IMR-90 (cell line): ENCODE measurements at regions not wholly inside any gene's neighbourhood (a gene's known extent, or its start where the extent isn't known, plus 50 kb on each side); places are given as distances from the start of the nearest gene placed in this dataset.

Experiments used
- ATAC-seq: fragments of 200-7000 bp; cut with Tn5 transposase; 2 replicates; pipeline ENCODE4 v1.9.1; 2020; ENCODE audit warnings: low read depth, mild to moderate bottlenecking, moderate library complexity
- BruUV-seq: library from RNA; stranded (reverse); fragments of 400-500 nt; replicated peaks from 2 replicates; lab custom pipeline; 2021; lab: Mats Ljungman, UMichigan
- CTCF ChIA-PET: fragments of 300-600 bp; formaldehyde crosslinking; extraction: SDS; loops from one replicate; lab custom pipeline; 2021; ENCODE audit warnings: antibody characterized with exemption; lab: Yijun Ruan, JAX
- POLR2A ChIA-PET: fragments of 300-600 bp; sonication (Branson Sonifier 250); formaldehyde crosslinking; loops from one replicate; lab custom pipeline; 2022; ENCODE audit warnings: antibody characterized with exemption; ENCODE audit not compliant: unreplicated experiment; lab: Charles Lee
- DNase-seq: peaks from one replicate; pipeline ENCODE4 v3.0.0; 2013
- H2AFZ ChIP-seq: replicated peaks from 2 replicates; pipeline ENCODE3; 2013; ENCODE audit warnings: low read length, mild to moderate bottlenecking; ENCODE audit not compliant: poor library complexity
- H2AK5ac ChIP-seq: 2 replicates; pipeline ENCODE4 v1.6.1; 2013; ENCODE audit warnings: low read depth, low read length, inconsistent platforms
- H2AK9ac ChIP-seq: replicated peaks from 2 replicates; pipeline ENCODE3; 2013; ENCODE audit warnings: mild to moderate bottlenecking, low read depth, low read length, moderate library complexity; ENCODE audit not compliant: poor library complexity
- H2BK120ac ChIP-seq: 2 replicates; pipeline ENCODE4 v1.6.1; 2013; ENCODE audit warnings: low read depth, low read length, inconsistent platforms
- H2BK15ac ChIP-seq: 3 replicates; pipeline ENCODE4 v1.6.1; 2013; ENCODE audit warnings: low read depth, low read length, inconsistent platforms
- H2BK20ac ChIP-seq: 2 replicates; pipeline ENCODE4 v1.6.1; 2013; ENCODE audit warnings: low read depth, mild to moderate bottlenecking, inconsistent platforms, low read length, moderate library complexity
- H2BK5ac ChIP-seq: 2 replicates; pipeline ENCODE4 v1.6.1; 2013; ENCODE audit warnings: mild to moderate bottlenecking, low read depth, low read length, inconsistent platforms; ENCODE audit not compliant: poor library complexity, severe bottlenecking
- H3K14ac ChIP-seq: replicated peaks from 2 replicates; pipeline ENCODE4 v1.6.1; 2013; ENCODE audit warnings: low read depth, low read length, inconsistent platforms
- H3K18ac ChIP-seq: 2 replicates; pipeline ENCODE4 v1.6.1; 2013; ENCODE audit warnings: low read depth, low read length, control low read depth
- H3K23ac ChIP-seq: 2 replicates; pipeline ENCODE4 v1.6.1; 2013; ENCODE audit warnings: low read depth, low read length, inconsistent platforms
- H3K27ac ChIP-seq: 2 replicates; pipeline ENCODE4 v1.5.1; 2013; ENCODE audit warnings: mild to moderate bottlenecking, control low read depth, low read length; ENCODE audit not compliant: insufficient read depth
- H3K27me3 ChIP-seq: 2 replicates; pipeline ENCODE4 v1.6.1; 2013; ENCODE audit warnings: low read length; ENCODE audit not compliant: control insufficient read depth, insufficient read depth
- H3K36me3 ChIP-seq: 2 replicates; pipeline ENCODE4 v1.6.1; 2013; ENCODE audit warnings: low read length, mixed read lengths; ENCODE audit not compliant: control insufficient read depth, insufficient read depth
- H3K4ac ChIP-seq: 2 replicates; pipeline ENCODE4 v1.6.1; 2013; ENCODE audit warnings: low read depth, low read length, inconsistent platforms
- H3K4me1 ChIP-seq: 2 replicates; pipeline ENCODE4 v1.6.1; 2013; ENCODE audit warnings: low read length, mixed read lengths; ENCODE audit not compliant: control insufficient read depth, insufficient read depth
- H3K4me2 ChIP-seq: 2 replicates; pipeline ENCODE4 v1.6.1; 2013; ENCODE audit warnings: low read depth, mild to moderate bottlenecking, control low read depth, low read length, moderate library complexity
- H3K4me3 ChIP-seq: 2 replicates; pipeline ENCODE4 v1.5.1; 2013; ENCODE audit warnings: low read depth, mild to moderate bottlenecking, control low read depth, low read length, moderate library complexity; ENCODE audit not compliant: insufficient read depth
- H3K56ac ChIP-seq: 2 replicates; pipeline ENCODE4 v1.6.1; 2013; ENCODE audit warnings: low read length, inconsistent platforms; ENCODE audit not compliant: insufficient read depth; ENCODE audit errors: extremely low read depth
- H3K79me1 ChIP-seq, 2 experiments: 2 replicates each; pipeline ENCODE4 v1.6.1; 2013; ENCODE audit warnings: low read length in 2 of 2, inconsistent platforms in 1 of 2, low read depth in 1 of 2
- H3K9ac ChIP-seq: 2 replicates; pipeline ENCODE4 v1.6.1; 2013; ENCODE audit warnings: low read depth, low read length, control low read depth
- H3K9me1 ChIP-seq: 2 replicates; pipeline ENCODE4 v1.6.1; 2013; ENCODE audit warnings: low read length, inconsistent platforms; ENCODE audit not compliant: insufficient read depth
- H3K9me3 ChIP-seq: 2 replicates; pipeline ENCODE4 v1.6.1; 2013; ENCODE audit warnings: low read length; ENCODE audit not compliant: control insufficient read depth, insufficient read depth
- H4K20me1 ChIP-seq: 2 replicates; pipeline ENCODE4 v1.6.1; 2013; ENCODE audit warnings: low read length, inconsistent platforms; ENCODE audit not compliant: insufficient read depth
- H4K5ac ChIP-seq: 2 replicates; pipeline ENCODE4 v1.6.1; 2013; ENCODE audit warnings: mild to moderate bottlenecking, low read depth, low read length, control low read depth
- H4K8ac ChIP-seq, 2 experiments: 2 replicates each; pipeline ENCODE4 v1.6.1; 2013; ENCODE audit warnings: low read depth in 2 of 2, low read length in 2 of 2, control low read depth in 1 of 2, inconsistent platforms in 1 of 2
- H4K91ac ChIP-seq: 2 replicates; pipeline ENCODE4 v1.6.1; 2013; ENCODE audit warnings: low read depth, low read length, inconsistent platforms; ENCODE audit not compliant: insufficient read depth
- FOS ChIP-seq: fragments of 150-350 bp; IDR thresholded peaks from 2 replicates; pipeline ENCODE4 v1.6.1; 2016; ENCODE audit warnings: low read depth, low read length
- MAFK ChIP-seq: IDR thresholded peaks from 2 replicates; pipeline ENCODE4 v1.6.1; 2012; ENCODE audit warnings: low read depth, low read length, improper control_type of control experiment
- POLR2A ChIP-seq: IDR thresholded peaks from 2 replicates; pipeline ENCODE4 v1.6.1; 2012; ENCODE audit warnings: mild to moderate bottlenecking, low read depth, low read length
- RCOR1 ChIP-seq: IDR thresholded peaks from 2 replicates; pipeline ENCODE4 v1.6.1; 2012; ENCODE audit warnings: mild to moderate bottlenecking, low read length, improper control_type of control experiment; ENCODE audit not compliant: insufficient replicate concordance
- RFX5 ChIP-seq: IDR thresholded peaks from 2 replicates; pipeline ENCODE4 v1.8.0; 2012; ENCODE audit warnings: low read depth, mild to moderate bottlenecking, low read length, moderate library complexity
- SMC3 ChIP-seq: fragments of 150-350 bp; IDR thresholded peaks from 2 replicates; pipeline ENCODE4 v1.6.1; 2016; ENCODE audit warnings: low read depth, mild to moderate bottlenecking, antibody characterized with exemption, low read length, moderate library complexity
- USF2 ChIP-seq: fragments of 150-350 bp; IDR thresholded peaks from 2 replicates; pipeline ENCODE4 v1.6.1; 2017; ENCODE audit warnings: mild to moderate bottlenecking, antibody characterized with exemption, low read length, low read depth
- WGBS, 2 experiments: methylation state at CpG; one replicate each; pipeline versions ENCODE4 v1.1.5 to v1.1.7; 2013; ENCODE audit warnings: missing lambda C conversion rate in 2 of 2; ENCODE audit not compliant: insufficient read length in 1 of 2; ENCODE audit errors: extremely low coverage in 2 of 2; 5-methylcytosine and 5-hydroxymethylcytosine counted together
- dilution Hi-C: fragments of 300-500 bp; cut with HindIII; formaldehyde crosslinking; loops from one replicate; pipeline ENCODE4 v1.14.3; 2018; ENCODE audit warnings: low sequenced_read_pairs; ENCODE audit not compliant: unreplicated experiment
- in situ Hi-C: fragments of 300-500 bp; cut with MboI; formaldehyde crosslinking; loops from 3 replicates; pipeline ENCODE4 v1.14.3; 2019; ENCODE audit warnings: low sequenced_read_pairs, inconsistent platforms, mixed read lengths
- intact Hi-C: fragments of 100-400 bp; cut with micrococcal nuclease; formaldehyde crosslinking; loops from 2 replicates; pipeline ENCODE4 v1.10.0; 2022

- H4K5ac ChIP-seq: no peak overlapping the region
- H4K91ac ChIP-seq: no peak overlapping the region
- DNase-seq (no peak), ATAC-seq (no peak)
- no TSS peak for BruUV-seq
- H2AFZ ChIP-seq: no peak overlapping the region
- H3K9me1 ChIP-seq: no peaks in the 10 kb centered on the region
- no peaks in the 10 kb centered on the region for H3K79me1 ChIP-seq
- H3K23ac ChIP-seq: no peak overlapping the region
- H4K20me1 ChIP-seq: no peaks in the 10 kb centered on the region
- H2AK9ac ChIP-seq: no peak overlapping the region
- intact Hi-C loops: no loop called here
- no peak overlapping the region for H2BK15ac ChIP-seq
- no peak overlapping the region for H3K14ac ChIP-seq
- H3K27me3 ChIP-seq: no peaks in the 10 kb centered on the region
- H3K9me3 ChIP-seq: peaks cover 2% of the 10 kb centered on the region; the same call in 1 of the 2 replicates
- no peak overlapping the region for H2AK5ac ChIP-seq
- TF ChIP-seq FOS (no peak), MAFK (no peak), SMC3 (no peak), RCOR1 (no peak), POLR2A (no peak), RFX5 (no peak), USF2 (no peak)
- H3K4me2 ChIP-seq: no peak overlapping the region
- H2BK20ac ChIP-seq: no peak overlapping the region
- no peak overlapping the region for H2BK120ac ChIP-seq
- POLR2A ChIA-PET: no interaction called here
- no peak overlapping the region for H3K4me3 ChIP-seq
- no peak overlapping the region for H3K56ac ChIP-seq
- no CpG with 5 or more reads among the region's 2 CpGs for WGBS, 2 experiments
- in situ Hi-C loops: no loop called here
- no peak overlapping the region for H3K9ac ChIP-seq
- H3K18ac ChIP-seq: no peak overlapping the region
- H2BK5ac ChIP-seq: no peak overlapping the region
- H4K8ac ChIP-seq: no peak overlapping the region
- dilution Hi-C loops: no loop called here
- H3K27ac ChIP-seq: no peak overlapping the region
- CTCF ChIA-PET: no interaction called here
- H3K36me3 ChIP-seq: no peaks in the 10 kb centered on the region
- no peak overlapping the region for H3K4ac ChIP-seq
- no peaks in the 10 kb centered on the region for H3K4me1 ChIP-seq
These were observed 231.1 kb downstream of the TUSC7 start for GRCh38 chr3:116940719-116941118.
